Lower lobe of right lung (tissue), 2 donors: ENCODE measurements at regions not wholly inside any gene's neighbourhood (a gene's known extent, or its start where the extent isn't known, plus 50 kb on each side); places are given as distances from the start of the nearest gene placed in this dataset.

Experiments used
- ATAC-seq, 2 donors: fragments of 200-7000 bp; cut with Tn5 transposase; one replicate each; pipeline ENCODE4 v1.9.1; 2020 to 2022; ENCODE audit warnings: mild to moderate bottlenecking in 2 of 2, moderate library complexity in 2 of 2
- DNase-seq: peaks from one replicate; pipeline ENCODE4 v3.0.0-alpha.2; 2020
- H3K27ac ChIP-seq: fragments of 200-600 bp; one replicate; pipeline ENCODE4 v1.8.0; 2022
- H3K27me3 ChIP-seq: fragments of 200-600 bp; one replicate; pipeline ENCODE4 v1.8.0; 2022; ENCODE audit warnings: low read depth
- H3K36me3 ChIP-seq: fragments of 200-600 bp; one replicate; pipeline ENCODE4 v1.8.0; 2022; ENCODE audit warnings: mild to moderate bottlenecking
- H3K4me1 ChIP-seq: fragments of 200-600 bp; one replicate; pipeline ENCODE4 v1.8.0; 2022
- H3K4me3 ChIP-seq: fragments of 200-600 bp; one replicate; pipeline ENCODE4 v1.8.0; 2022; ENCODE audit warnings: mild to moderate bottlenecking
- H3K9me3 ChIP-seq: fragments of 200-600 bp; one replicate; pipeline ENCODE4 v1.8.0; 2022
- CTCF ChIP-seq: fragments of 200-600 bp; IDR thresholded peaks from one replicate; pipeline ENCODE4 v1.8.0; 2022; ENCODE audit warnings: antibody characterized with exemption, mild to moderate bottlenecking
- intact Hi-C: fragments of 100-400 bp; cut with DNase I; formaldehyde crosslinking; loops from one replicate; pipeline ENCODE4 v1.11.0; 2022
- donor health status: DM: no; HTN: yes; CAD: no; lungs with severe emphysema.

- intact Hi-C loops = no loop called here
- no peak for DNase-seq
- no peak overlapping the region for H3K27ac ChIP-seq
- no peak for ATAC-seq
- H3K4me3 ChIP-seq = no peak overlapping the region
- H3K27me3 ChIP-seq = no peaks in the 10 kb centered on the region
- H3K36me3 ChIP-seq = no peaks in the 10 kb centered on the region
- H3K4me1 ChIP-seq = no peaks in the 10 kb centered on the region
- TF ChIP-seq CTCF = no peak
- no peaks in the 10 kb centered on the region for H3K9me3 ChIP-seq
Measured at GRCh38 chr6:147000545-147001488, 203.4 kb upstream of the STXBP5 start.

- H3K27ac ChIP-seq = no peak overlapping the region
- intact Hi-C loops = no loop called here
- H3K4me1 ChIP-seq = no peaks in the 10 kb centered on the region
- ATAC-seq (no peak), DNase-seq (no peak)
- TF ChIP-seq CTCF = no peak
- H3K36me3 ChIP-seq = no peaks in the 10 kb centered on the region
- H3K27me3 ChIP-seq = no peaks in the 10 kb centered on the region
- no peaks in the 10 kb centered on the region for H3K9me3 ChIP-seq
- no peak overlapping the region for H3K4me3 ChIP-seq
Measured at GRCh38 chr6:147001621-147002020, 202.6 kb upstream of the STXBP5 start.

- H3K27ac ChIP-seq = no peak overlapping the region
- no peak overlapping the region for H3K4me3 ChIP-seq
- intact Hi-C loops = no loop called here
- no peaks in the 10 kb centered on the region for H3K36me3 ChIP-seq
- no peaks in the 10 kb centered on the region for H3K9me3 ChIP-seq
- ATAC-seq = no peak
- TF ChIP-seq CTCF = no peak
- H3K4me1 ChIP-seq = no peaks in the 10 kb centered on the region
- no peak for DNase-seq
- no peaks in the 10 kb centered on the region for H3K27me3 ChIP-seq
Measured at GRCh38 chr6:147003186-147003585, 201.0 kb upstream of the STXBP5 start.

GRCh38 chr6:147005499-147005898 is 198.7 kb upstream of the STXBP5 start:
- H3K4me3 ChIP-seq = no peak overlapping the region
- ATAC-seq = no peak

GRCh38 chr6:147007441-147007840 is 196.8 kb upstream of the STXBP5 start:
- Histone ChIP-seq H3K9me3 (no peaks in the 10 kb centered on the region), H3K4me3 (no peak overlapping the region), H3K36me3 (no peaks in the 10 kb centered on the region), H3K4me1 (no peaks in the 10 kb centered on the region), H3K27me3 (no peaks in the 10 kb centered on the region), H3K27ac (no peak overlapping the region)
- no peak for DNase-seq
- TF ChIP-seq CTCF = no peak
- no peak for ATAC-seq
- intact Hi-C loops = no loop called here

More at GRCh38 chr6:147005499-147005898, 198.7 kb upstream of the STXBP5 start:
- H3K9me3 ChIP-seq = no peaks in the 10 kb centered on the region
- H3K27me3 ChIP-seq = no peaks in the 10 kb centered on the region
- intact Hi-C loops = no loop called here
- no peaks in the 10 kb centered on the region for H3K36me3 ChIP-seq
- DNase-seq = no peak
- TF ChIP-seq CTCF = no peak
- no peak overlapping the region for H3K27ac ChIP-seq
- H3K4me1 ChIP-seq = no peaks in the 10 kb centered on the region
